ENCODE measurements at regions not wholly inside any gene's neighbourhood (a gene's known extent, or its start where the extent isn't known, plus 50 kb on each side); places are given as distances from the start of the nearest gene placed in this dataset.

- no peak for TF ChIP-seq CTCF (IDR thresholded peaks at IDR 0.05; ENCODE audit: low read depth, low read length, poor library complexity, severe bottlenecking)
- TF ChIP-seq EZH2phosphoT487 (IDR thresholded peaks at IDR 0.05; ENCODE audit: borderline replicate concordance, low read length), result no peak
Observed at GRCh38 chr7:70949862-70950261, 182.1 kb upstream of the GALNT17 start.
